Occipital lobe (tissue), 1 donor: ENCODE measurements at regions not wholly inside any gene's neighbourhood (a gene's known extent, or its start where the extent isn't known, plus 50 kb on each side); places are given as distances from the start of the nearest gene placed in this dataset.

ENCODE experiments used
- DNase-seq: peaks from one replicate; lab custom pipeline; 2025; lab: John Stamatoyannopoulos, UW

DNA sequence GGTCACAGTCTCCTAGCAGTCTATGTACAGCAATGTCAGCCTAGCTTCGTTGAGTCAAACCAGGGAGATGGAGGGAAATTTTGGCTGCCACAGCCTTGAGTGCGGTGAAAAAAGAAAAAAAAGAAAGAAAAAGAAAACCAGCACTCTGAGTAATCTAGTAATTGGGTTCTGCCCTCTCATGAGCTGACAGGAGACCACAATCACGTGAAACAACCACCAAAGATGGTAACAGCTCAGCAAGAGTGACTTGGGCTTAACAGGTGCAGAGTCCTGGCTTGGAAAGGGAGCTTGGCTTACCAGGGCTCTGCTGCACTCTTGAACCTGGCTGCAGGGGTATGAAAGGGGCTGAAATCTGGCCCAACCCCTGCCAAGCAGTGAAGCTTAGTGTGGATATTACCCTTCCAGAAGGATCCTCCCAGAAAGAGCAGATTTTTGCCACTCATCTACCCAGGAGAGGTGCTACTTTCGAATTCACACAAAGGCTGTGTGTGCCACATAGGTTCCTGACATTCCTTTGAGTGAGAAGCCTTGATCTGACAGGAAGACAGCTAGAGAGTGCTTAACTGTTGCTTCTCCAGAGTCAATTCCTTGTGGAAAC is 350.3 kb downstream of the PTTG2 start:
- no peak for DNase-seq

DNA sequence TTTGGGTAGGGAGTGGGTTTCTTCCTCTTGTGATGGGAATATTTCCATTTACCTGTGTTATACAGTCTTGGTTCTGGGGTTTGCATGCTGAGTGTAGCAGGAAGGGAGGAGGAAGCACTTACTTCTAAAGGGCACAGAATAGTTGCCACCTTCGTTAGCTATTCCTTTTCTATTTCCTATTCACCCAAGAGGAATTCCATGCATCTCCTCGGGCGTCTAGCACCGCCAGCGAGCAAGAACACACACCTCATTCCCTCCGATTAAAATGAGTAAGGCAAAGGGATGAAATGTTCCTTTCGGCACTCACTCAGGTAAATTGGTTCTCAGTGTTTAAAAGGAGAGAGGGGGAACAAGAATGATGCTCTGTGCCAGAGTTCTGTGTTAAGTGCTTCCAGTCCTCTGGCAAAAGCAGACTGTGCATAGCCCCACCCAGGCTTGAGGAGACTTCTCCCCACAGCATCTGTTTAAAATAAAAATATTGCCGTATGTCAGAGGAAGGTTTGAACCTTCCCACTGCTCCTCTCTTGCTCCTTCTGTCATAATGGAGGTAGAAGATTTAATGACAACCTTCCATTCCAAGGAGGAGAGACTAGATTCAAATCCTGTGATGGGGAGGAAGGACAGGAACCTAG is 351.4 kb downstream of the PTTG2 start:
- no peak for DNase-seq

DNA sequence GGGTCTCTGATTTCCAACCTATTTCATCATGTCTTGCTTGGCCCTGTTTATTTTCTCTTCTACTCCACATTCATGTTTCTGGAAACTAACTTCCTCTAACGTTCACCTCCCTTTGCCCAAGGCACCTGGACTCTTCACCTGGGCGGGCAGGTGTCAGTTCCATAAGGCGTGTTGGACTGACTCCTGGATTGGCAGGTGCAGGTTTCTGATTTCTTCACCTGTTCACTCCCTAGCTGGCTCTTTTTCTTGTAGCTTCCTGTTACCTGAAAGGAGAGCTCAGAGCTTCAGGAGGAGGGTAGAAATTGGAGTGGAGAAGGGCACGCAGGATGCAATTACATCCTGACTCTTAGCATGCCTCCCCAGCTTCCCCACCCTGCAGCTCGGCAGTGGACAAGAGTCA is 350.8 kb upstream of the KLF3 start:
- no peak for DNase-seq

DNA sequence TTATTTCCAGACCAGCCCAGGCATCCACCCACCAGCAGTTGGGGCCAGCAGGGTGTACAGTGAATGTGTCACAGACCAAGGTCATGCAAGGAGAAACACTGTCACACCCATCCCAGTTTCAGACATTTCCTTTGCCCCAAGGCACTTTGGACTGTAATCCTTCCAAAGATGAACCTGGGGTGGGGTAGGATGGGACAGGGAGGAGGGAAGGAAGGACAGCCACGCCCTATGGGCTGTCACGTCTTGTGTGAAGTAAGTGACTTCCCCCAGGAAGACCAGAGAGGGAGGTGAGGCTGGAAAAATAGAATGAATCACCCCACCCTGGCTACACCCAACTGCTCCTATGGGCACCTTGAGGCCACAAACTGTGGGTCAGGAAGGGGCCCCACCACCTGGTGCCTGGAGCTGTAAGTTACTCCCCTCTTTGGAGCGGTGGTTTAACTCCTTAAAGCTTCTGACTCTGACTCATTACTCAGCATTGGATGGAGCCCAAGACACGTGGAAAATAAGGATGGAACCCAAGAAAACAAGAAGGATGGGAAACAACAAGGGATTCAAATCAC is 349.9 kb upstream of the KLF3 start:
- no peak for DNase-seq

DNA sequence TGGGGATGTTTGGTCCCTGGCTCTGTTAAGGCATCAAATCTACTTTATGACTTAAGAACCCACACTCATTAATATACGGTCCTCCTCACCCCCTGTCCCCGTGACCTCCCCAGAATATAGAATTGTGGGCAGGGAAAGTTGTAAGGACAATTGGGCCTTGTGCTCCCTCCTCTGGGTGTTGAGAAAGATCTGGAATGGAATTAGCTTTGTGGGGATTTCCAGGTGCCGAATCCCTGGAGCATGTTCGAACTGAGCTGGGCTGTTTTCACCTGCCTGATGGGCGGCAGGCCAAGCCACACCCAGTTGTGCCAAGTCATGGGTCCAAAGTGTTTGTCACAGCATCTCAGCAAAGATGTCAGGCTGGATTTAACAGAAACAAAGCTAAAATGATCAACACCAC is 349.3 kb upstream of the KLF3 start:
- no peak for DNase-seq

- DNase-seq: no peak
Measured at GRCh38 chr4:38315286-38315685, 348.7 kb upstream of the KLF3 start.

GRCh38 chr4:38316045-38316444 is 348.0 kb upstream of the KLF3 start:
- DNase-seq: no peak

DNA sequence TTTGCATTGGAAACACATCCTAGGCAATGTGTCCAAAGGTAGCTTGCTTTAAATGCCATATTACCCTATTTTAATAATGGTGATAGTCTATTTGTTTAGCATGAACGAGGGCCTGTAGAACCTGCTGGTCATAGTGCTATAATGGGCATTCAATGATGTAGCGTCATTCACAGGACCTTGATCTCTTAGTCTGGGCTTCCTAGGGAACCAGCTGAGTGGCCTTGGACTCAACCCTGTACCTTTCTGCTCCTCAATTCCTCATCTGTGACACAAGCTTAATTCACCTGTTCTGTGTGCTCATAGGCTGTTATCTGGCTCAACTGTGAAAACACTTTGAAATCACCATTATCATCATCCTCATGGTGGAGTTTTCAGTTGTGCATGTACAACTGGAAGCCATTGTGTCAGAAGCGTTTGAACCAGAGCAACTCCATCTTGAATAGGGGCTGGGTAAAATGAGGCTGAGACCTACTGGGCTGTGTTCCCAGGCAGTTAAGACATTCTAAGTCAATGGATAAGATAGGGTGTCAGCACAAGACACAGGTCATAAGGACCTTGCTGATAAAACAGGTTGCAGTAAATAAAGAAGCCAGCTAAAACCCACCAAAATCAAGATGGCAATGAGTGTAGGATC is 346.8 kb upstream of the KLF3 start:
- DNase-seq: no peak

GRCh38 chr4:38318737-38319455 is 345.1 kb upstream of the KLF3 start:
- peak; percentile 40 for DNase-seq

- DNase-seq: peak; percentile 78
Measured at GRCh38 chr4:38319456-38320342, 344.3 kb upstream of the KLF3 start.

DNA sequence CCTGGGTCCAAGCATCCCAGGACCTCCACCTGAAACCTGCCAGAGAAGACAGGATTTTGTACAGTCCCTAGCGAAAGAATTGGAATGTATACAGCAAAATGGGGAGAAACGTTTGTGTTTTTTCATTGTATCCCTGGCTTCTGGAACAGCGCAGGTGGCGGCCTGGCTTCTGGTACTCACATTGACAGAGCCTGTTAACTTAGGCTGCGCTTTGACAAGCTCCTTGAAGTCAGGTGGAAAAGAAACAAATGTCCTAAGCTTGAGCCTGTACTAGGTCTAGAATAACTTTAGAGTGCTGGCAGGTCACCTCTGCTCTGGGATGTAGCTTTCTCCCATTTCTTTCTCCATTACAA is 343.7 kb upstream of the KLF3 start:
- no peak for DNase-seq

DNA sequence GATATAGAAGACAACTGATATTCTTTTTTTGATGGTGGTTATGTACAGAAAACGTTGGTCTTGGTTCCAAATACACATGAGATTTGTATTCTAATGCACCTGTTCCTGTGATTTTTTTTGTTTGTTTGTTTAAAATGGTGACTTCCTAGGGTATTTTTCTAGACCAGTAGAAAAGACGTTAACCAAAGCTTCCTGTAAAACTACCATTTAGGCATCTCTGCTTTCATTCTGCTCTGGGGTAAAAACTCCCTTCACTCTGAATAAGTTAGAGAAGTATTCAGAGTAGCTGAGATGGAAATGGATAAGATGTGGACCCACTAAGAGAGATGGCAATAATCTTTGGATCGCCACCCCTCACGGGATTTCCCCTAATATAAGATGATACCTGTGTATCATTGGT is 343.2 kb upstream of the KLF3 start:
- no peak for DNase-seq

DNA sequence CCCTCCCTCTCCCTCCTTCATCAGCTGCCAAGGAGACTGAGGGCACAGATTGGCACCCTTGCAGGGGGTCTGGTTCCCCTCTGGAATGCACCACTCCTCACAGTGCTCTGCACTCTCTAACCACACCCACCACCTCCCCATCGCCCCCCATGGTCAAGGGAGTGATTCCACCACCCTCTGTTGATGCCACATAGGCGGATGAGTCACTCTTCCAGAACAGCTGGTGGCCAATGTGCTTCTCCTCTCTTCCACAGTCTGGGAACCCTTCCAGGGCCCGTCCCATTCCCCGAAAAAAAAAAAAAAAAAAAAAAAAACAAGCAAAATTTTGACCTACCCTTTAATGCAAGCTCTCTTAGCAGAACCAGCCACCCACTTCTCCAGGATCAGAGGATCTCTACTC is 341.3 kb upstream of the KLF3 start:
- DNase-seq: no peak

DNA sequence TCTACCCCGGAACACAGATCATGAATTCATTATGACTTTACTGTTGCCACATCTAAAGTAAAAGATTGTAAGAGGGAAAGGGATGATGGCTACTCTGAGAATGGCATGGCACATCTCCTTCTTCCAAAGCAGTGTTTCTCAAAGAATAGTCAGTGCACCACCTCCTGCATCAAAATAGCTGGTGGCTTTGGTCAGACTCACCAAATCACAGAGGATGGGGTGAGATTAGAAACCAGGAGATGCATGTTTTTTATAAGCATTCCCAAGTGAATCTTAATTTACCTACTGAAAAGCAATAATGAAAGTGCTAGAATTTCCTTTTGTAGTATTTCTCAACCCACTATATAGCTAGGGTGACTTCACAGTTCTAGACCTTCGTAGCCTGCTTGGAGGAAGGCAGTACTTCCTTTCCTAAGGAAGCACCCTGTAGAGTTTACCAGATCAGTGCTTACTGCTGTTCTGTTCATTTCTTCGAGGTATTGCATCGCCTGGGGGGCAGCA is 340.8 kb upstream of the KLF3 start:
- DNase-seq: no peak

- no peak for DNase-seq
Measured at GRCh38 chr4:38324861-38325628, 339.0 kb upstream of the KLF3 start.

DNA sequence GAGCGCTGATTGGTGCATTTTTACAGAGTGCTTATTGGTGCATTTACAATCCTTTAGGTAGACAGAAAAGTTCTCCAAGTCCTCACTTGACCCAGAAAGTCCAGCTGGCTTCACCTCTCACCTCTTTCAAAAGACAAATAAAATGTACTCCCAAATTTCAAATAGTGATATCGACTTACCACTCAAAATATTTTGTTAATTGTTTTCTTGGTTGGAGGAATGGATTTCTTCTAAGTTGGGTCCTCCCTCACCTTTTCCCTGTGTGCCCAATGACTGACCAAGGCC is 338.4 kb upstream of the KLF3 start:
- DNase-seq: no peak

GRCh38 chr4:38326499-38326898 is 337.5 kb upstream of the KLF3 start:
- no peak for DNase-seq

- no peak for DNase-seq
Measured at GRCh38 chr4:38327174-38327573, 336.8 kb upstream of the KLF3 start.

GRCh38 chr4:38328989-38329729 is 334.8 kb upstream of the KLF3 start:
- DNase-seq: no peak

GRCh38 chr4:38330321-38330720 is 333.7 kb upstream of the KLF3 start:
- no peak for DNase-seq
